ENCODE measurements at regions not wholly inside any gene's neighbourhood (a gene's known extent, or its start where the extent isn't known, plus 50 kb on each side); places are given as distances from the start of the nearest gene placed in this dataset.

- no peak for TF ChIP-seq CTCF (IDR thresholded peaks at IDR 0.05)
- H3K9me3 Mint-ChIP-seq: peaks cover 0 to 4% (median 0%) of the 10 kb centered on the region in 7 donors
- H3K4me1 Mint-ChIP-seq: no peaks in the 10 kb centered on the region
- H3K36me3 Mint-ChIP-seq: no peaks in the 10 kb centered on the region
- H3K27ac Mint-ChIP-seq: no peak overlapping the region
- Histone ChIP-seq H4K20me1 (ENCODE audit: insufficient read depth, low read length) (no peaks in the 10 kb centered on the region), H3K36me3 (replicated peaks in 1 of 2; ENCODE audit: control insufficient read depth in 1 of 2, insufficient read depth in 2 of 2, low read length in 2 of 2) (no peaks in the 10 kb centered on the region), H3K4me1 (ENCODE audit: control insufficient read depth in 1 of 2, insufficient read depth in 2 of 2, low read length in 2 of 2) (no peaks in the 10 kb centered on the region), H3K79me2 (ENCODE audit: insufficient read depth, low read length) (no peaks in the 10 kb centered on the region), H2AFZ (ENCODE audit: insufficient read depth, low read depth, low read length, poor library complexity, severe bottlenecking) (no peak overlapping the region), H3K27ac (ENCODE audit: low read depth in 1 of 2, low read length in 2 of 2) (no peak overlapping the region), H3K9me3 (replicated peaks in 1 of 2; ENCODE audit: control insufficient read depth in 1 of 2, insufficient read depth in 1 of 2, low read length in 2 of 2) (no peaks in the 10 kb centered on the region), H3K4me2 (replicated peaks; ENCODE audit: extremely low read depth, low read length, poor library complexity, severe bottlenecking) (no peak overlapping the region), H3K4me3 (replicated peaks in 1 of 3; ENCODE audit: low read depth in 2 of 3, low read length in 3 of 3) (no peak overlapping the region), H3K27me3 (ENCODE audit: control insufficient read depth in 2 of 2, insufficient read depth in 2 of 2, low read length in 2 of 2) (no peaks in the 10 kb centered on the region), H3K9ac (ENCODE audit: insufficient read depth, low read length, poor library complexity, severe bottlenecking) (no peak overlapping the region)
- H3K4me3 Mint-ChIP-seq: no peak overlapping the region
- no peak for DNase-seq
- intact Hi-C loops (cut with micrococcal nuclease): no loop called here
- no peaks in the 10 kb centered on the region for H3K27me3 Mint-ChIP-seq (ENCODE audit: low read depth in 3 of 3)
Observed at GRCh38 chr4:116726523-116726922, 358.9 kb downstream of the TRAM1L1 start.

- WGBS (ENCODE audit: insufficient coverage): 100% methylated on average over 1 of the region's 3 CpGs
- no peak overlapping the region for H3K4me3 Mint-ChIP-seq
- H3K9me3 Mint-ChIP-seq: peaks cover 0 to 3% (median 0%) of the 10 kb centered on the region in 7 donors
- H3K27ac Mint-ChIP-seq: no peak overlapping the region
- no peak overlapping the region for H3K27ac ChIP-seq (ENCODE audit: low read depth in 1 of 2, low read length in 2 of 2)
- no peaks in the 10 kb centered on the region for H3K36me3 ChIP-seq (replicated peaks in 1 of 2; ENCODE audit: control insufficient read depth in 1 of 2, insufficient read depth in 2 of 2, low read length in 2 of 2)
- TF ChIP-seq CTCF (IDR thresholded peaks at IDR 0.05): no peak
- H3K9ac ChIP-seq (ENCODE audit: insufficient read depth, low read length, poor library complexity, severe bottlenecking): no peak overlapping the region
- no peaks in the 10 kb centered on the region for H3K27me3 ChIP-seq (ENCODE audit: control insufficient read depth in 2 of 2, insufficient read depth in 2 of 2, low read length in 2 of 2)
- no peak for DNase-seq
- H3K9me3 ChIP-seq (replicated peaks in 1 of 2; ENCODE audit: control insufficient read depth in 1 of 2, insufficient read depth in 1 of 2, low read length in 2 of 2): no peaks in the 10 kb centered on the region
- no peaks in the 10 kb centered on the region for H3K4me1 ChIP-seq (ENCODE audit: control insufficient read depth in 1 of 2, insufficient read depth in 2 of 2, low read length in 2 of 2)
- intact Hi-C loops (cut with micrococcal nuclease): no loop called here
- no peaks in the 10 kb centered on the region for H3K4me1 Mint-ChIP-seq
- no peaks in the 10 kb centered on the region for H4K20me1 ChIP-seq (ENCODE audit: insufficient read depth, low read length)
- H2AFZ ChIP-seq (ENCODE audit: insufficient read depth, low read depth, low read length, poor library complexity, severe bottlenecking): no peak overlapping the region
- no peaks in the 10 kb centered on the region for H3K27me3 Mint-ChIP-seq (ENCODE audit: low read depth in 3 of 3)
- no peak overlapping the region for H3K4me3 ChIP-seq (replicated peaks in 1 of 3; ENCODE audit: low read depth in 2 of 3, low read length in 3 of 3)
- H3K79me2 ChIP-seq (ENCODE audit: insufficient read depth, low read length): no peaks in the 10 kb centered on the region
- no peak overlapping the region for H3K4me2 ChIP-seq (replicated peaks; ENCODE audit: extremely low read depth, low read length, poor library complexity, severe bottlenecking)
- H3K36me3 Mint-ChIP-seq: no peaks in the 10 kb centered on the region
Observed at GRCh38 chr4:116724249-116724648, 361.1 kb downstream of the TRAM1L1 start.

All from CD14-positive monocyte (primary cell).